LoVo (cell line): ENCODE measurements at regions not wholly inside any gene's neighbourhood (a gene's known extent, or its start where the extent isn't known, plus 50 kb on each side); places are given as distances from the start of the nearest gene placed in this dataset.

Source experiments
- DNase-seq: peaks from one replicate; pipeline ENCODE4 v3.0.0-alpha.2; 2016; ENCODE audit warnings: low spot score

- DNase-seq: no peak
Measured at GRCh38 chr18:24885276-24885675, 424.8 kb downstream of the HRH4 start.

DNA sequence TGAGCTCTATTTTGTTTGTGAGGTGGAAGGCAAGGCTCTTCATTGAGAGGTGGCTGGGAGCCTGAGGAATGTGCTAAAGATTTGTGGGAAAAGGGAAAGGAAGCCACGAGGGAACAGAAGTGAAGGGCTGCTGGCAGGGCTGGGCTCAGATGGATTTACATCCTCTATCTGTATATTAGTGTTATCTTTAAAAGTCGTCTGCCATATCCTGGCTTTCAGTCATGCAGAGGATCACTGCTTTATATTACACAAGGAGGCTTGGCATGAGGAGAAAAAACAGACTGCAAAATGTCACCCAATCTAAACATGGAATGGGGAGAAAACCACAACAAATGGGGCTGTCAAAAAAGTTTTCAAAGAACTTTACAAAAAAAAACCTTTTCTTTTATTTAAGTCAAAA is 434.4 kb downstream of the HRH4 start:
- DNase-seq: no peak

DNA sequence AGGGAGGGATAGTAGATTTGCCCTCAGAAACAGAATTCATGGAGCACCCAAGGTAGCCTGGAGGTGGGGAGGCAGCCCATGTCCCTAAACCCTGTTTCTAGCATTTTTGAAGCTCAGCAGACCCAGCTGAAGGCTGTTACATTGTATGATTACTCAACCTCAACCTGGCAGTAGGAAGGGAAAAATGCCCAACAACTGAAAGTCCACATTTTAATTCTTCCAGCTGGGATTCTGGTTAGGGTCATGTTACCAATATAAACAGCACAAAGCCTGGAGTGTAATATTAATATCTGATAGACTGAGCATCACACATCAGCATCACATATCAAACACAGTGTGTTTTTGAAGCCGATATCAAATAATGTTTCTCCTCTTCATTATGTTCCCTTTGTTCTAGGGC is 437.0 kb downstream of the HRH4 start:
- no peak for DNase-seq

- no peak for DNase-seq
Measured at GRCh38 chr18:24910221-24910620, 441.7 kb downstream of the ZNF521 start.

GRCh38 chr18:24913507-24914170 is 438.3 kb downstream of the ZNF521 start:
- DNase-seq: no peak

DNA sequence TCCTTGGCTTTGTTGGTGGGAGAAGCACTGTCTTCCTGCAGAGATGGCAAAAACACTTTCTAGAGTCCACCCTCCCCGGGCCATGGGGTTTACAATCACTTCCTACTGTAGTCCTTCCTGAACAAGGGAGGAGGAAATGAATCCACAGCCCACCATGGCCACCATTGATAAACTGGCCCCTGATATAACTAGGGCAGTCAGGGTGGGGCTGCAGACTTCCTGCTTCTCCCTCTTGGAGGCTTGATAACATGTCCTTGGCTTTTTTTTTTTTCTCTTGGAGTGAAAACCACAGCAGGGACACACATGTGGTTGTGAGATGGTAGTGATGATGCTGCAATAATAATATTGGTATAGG is 437.8 kb downstream of the ZNF521 start:
- DNase-seq: no peak

DNA sequence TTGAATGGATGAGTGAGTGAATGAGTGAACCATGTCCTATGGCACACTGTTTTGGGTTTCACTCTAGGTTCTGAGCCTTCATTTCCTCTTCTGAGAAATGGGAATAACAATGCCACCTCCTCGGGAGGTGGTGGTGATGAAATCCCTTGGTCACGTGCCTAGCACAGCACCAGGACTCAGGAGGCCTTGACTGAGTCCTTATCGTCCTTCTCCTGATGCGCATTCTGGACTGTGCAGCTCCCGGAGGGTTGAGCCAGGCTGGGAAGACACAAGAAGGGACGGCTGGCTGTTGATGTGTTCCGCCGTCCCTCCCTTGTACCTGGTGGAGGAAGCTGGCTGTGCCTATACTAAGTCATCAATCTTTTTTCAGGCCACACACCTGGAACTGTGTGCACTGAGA is 437.3 kb downstream of the ZNF521 start:
- DNase-seq: no peak

DNA sequence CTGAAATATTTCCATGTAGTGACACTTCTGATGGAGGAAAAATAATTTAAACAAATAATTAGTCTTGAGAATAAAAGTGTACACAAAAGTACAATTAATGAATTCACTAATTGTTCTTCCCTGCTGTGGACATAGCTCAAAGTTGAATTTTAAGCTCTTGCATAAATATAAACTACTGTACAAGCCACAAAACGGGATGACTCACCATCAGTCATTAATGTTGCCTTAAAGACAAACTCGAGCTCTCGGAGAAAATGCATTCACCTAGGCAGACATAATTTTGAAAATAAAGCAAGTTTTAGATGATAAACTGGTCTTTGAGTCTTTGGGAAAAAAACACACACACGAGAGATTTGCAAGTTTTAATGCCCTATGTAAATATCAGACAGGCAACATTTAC is 436.4 kb downstream of the ZNF521 start:
- DNase-seq: peak; percentile 18

GRCh38 chr18:24917767-24918166 is 434.2 kb downstream of the ZNF521 start:
- DNase-seq: no peak

DNA sequence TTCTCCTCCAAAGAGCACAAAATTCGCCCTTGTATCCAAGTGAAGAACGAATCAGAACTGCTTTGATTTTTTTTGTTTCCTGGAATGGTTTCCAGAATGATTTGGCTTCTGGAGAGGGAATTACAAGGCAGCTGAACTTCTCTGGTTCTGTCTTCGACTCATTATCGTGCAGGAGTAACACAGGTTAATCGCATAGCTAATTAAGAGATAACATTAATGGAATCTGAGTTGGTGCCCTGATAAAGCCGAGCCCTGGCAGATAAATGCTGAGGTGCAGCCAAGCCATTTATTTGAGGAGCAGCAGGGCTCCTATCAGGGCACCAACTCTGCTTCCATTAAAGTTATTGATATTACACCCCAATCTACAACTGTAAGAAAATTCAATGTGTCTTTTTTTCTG is 433.7 kb downstream of the ZNF521 start:
- no peak for DNase-seq

DNA sequence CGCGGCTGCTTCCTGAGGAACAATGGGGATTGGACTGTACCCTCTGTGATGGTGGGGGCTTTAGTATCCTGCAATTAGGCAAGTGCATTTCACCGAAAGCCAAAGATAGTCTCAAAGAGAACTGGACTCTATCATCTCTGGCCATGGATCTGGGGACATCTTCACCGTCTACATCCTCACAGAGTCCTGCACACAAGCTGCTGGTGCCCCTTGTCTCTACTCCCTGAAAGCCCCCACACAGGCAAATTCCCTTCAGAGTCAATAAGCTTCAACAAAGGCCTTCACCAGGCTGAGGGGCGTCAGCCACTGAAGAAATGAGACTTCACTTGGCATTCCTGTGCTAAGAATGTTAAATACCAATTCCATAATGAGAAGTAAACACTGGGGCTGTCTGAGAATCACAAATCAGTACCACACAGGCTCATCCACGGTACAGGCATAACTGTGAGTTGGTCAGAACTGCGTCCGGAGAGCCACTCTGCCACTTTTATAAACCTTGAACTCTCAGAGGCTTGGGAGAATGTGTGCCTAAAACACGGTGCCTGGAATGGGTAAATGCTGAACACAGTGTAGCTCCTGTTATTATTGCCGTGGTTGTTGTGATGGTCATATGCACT is 432.7 kb downstream of the ZNF521 start:
- DNase-seq: no peak

DNA sequence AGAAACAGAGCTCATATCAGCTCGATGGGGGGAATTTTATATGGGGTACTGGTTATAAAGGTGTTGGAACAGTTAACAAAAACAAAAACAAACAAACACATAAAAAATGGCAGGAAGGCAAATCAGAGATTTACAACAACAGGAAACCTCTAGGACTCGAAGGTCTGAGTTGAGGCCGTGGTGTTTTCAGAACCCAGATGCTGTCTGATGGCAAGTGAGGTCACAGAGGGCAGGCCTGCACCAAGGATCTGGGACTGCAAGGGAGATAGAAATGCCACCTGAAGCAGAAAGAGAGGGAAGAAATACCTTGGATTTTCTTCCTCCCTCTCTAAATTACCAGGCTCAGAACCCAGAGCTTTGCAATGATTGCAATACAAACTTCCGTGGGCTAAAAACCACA is 429.5 kb downstream of the ZNF521 start:
- DNase-seq: no peak

GRCh38 chr18:24923138-24923537 is 428.8 kb downstream of the ZNF521 start:
- no peak for DNase-seq

GRCh38 chr18:24924066-24924716 is 427.8 kb downstream of the ZNF521 start:
- DNase-seq: no peak

DNA sequence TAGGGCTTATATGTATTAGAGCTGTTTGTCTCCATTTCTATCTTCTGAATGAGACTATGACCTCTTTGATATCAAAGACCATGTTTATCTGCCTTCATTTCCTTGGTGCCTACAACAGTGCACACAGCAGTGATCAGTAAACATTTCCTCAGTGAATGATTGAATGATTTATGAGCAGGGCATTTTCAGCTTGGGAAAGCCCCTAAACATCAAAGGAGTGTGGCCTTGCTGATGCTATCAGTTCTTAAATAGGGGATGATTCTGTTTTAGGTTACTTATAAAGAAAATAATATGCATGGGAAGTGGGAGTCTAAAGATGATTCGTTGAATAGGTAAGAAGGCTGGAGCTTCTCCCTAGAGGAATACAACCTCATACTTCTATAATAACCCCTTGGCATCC is 425.3 kb downstream of the ZNF521 start:
- DNase-seq: no peak

DNA sequence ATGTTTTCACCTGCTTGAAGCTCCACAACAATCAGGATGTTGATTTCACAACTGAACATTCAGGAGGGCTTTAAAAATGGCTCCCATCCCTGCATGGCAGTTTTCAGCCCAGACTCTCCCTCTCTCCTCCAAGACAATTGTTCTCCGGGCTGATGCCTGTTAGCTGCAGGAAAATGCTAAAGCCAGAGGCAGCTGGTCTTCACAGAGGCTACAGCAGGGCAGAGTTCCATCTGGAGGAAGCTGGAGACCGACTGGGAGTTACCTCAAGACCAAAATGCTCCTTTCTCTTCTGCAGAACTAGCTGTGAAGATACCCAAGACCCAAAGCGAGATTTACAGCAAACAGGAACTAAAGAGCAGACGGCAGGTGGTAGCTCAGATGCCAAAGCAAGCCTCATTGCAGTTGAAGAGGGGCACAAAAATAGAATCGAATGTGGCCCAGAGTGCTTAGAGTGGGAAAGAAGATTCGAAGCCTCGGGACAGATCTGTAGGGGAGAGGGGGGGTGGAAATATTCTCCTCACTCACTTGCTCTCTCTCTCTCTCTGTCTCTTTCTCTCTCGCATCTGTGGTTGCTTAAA is 423.6 kb downstream of the ZNF521 start:
- no peak for DNase-seq

DNA sequence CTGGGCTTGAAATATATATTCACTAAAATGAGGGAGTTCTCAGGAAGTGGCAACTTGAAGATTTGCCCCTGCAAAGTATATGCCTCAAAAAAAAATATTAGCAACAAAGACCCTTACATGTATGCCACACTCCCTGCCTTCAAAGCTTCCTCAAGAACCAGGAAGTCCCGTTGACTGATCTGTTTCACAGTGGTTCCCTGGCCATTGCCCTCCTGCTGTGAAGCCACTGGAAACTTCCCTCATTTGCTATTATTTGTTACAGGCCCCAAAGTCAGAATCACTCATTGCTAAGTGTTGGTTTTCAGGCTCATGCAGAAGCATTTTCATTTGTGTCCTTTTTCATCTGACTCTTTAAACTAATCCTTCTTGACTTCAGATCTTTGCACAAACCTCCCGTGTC is 421.5 kb downstream of the ZNF521 start:
- DNase-seq: no peak

GRCh38 chr18:24930971-24931370 is 421.0 kb downstream of the ZNF521 start:
- DNase-seq: no peak

GRCh38 chr18:24933345-24933744 is 418.6 kb downstream of the ZNF521 start:
- DNase-seq: no peak

DNA sequence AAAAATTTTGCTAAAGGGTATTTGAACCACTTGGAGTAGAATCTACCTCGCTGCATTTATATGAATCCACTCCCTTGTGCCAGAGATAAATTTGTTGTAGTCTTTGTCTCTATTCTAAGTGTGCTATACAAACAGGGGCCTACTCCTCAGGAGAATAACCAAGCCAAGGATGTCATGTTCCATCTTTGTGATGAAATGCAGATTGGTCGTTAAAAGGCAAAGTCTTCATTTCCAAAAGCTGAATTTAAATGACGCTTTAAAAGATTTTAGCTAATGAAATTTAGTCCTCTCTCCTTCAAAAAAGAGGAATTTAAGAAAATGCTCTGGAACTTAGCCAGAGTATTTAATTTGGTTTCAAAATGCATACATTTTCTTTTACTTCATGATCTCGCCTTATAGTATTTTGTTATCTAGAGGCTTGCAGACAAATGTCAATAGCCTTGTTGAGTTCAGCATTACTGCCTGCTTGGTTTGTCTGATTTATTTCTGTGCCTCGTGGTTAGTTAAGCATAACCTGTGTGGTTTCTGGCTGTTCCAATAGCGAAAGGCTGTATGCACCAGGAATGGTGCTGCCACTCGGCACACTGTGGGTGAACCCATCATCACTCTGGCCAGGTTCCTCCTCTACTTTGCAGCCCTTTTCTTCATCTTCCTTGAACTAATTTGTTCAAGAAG is 417.6 kb downstream of the ZNF521 start:
- DNase-seq: no peak

GRCh38 chr18:24935008-24935407 is 417.0 kb downstream of the ZNF521 start:
- no peak for DNase-seq

GRCh38 chr18:24935896-24936295 is 416.1 kb downstream of the ZNF521 start:
- no peak for DNase-seq

GRCh38 chr18:24936691-24937090 is 415.3 kb downstream of the ZNF521 start:
- DNase-seq: no peak
